Activated CD8-positive, alpha-beta memory T cell treated with anti-CD3 and anti-CD28 coated beads for 36 hours (primary cell): ENCODE measurements at regions not wholly inside any gene's neighbourhood (a gene's known extent, or its start where the extent isn't known, plus 50 kb on each side); places are given as distances from the start of the nearest gene placed in this dataset.
"Not testable (repeated sequence)": the region's sequence is repeated elsewhere in the genome, so short reads cannot be mapped to it uniquely, and the experiment has no call there.

ENCODE experiments used
- CTCF ChIA-PET: fragments of 350-600 bp; sonication (Branson Sonifier 250); formaldehyde crosslinking; loops from one replicate; lab custom pipeline; 2021; ENCODE audit warnings: antibody characterized with exemption; lab: Charles Lee
- POLR2A ChIA-PET: fragments of 350-600 bp; sonication (Branson Sonifier 250); formaldehyde crosslinking; loops from one replicate; lab custom pipeline; 2021; ENCODE audit warnings: antibody characterized with exemption; lab: Charles Lee

GRCh38 chr2:166831930-166832329, 56.4 kb upstream of the XIRP2 start:
- ChIA-PET CTCF (no interaction called here), POLR2A (no interaction called here)

GRCh38 chr2:166825914-166826313, 62.4 kb upstream of the XIRP2 start:
- ChIA-PET POLR2A (no interaction called here), CTCF (no interaction called here)

GRCh38 chr2:166814335-166814734, 73.9 kb upstream of the XIRP2 start:
- CTCF ChIA-PET, result no interaction called here
- POLR2A ChIA-PET, result no interaction called here

- CTCF ChIA-PET, result no interaction called here
These were observed 76.0 kb upstream of the XIRP2 start for GRCh38 chr2:166812166-166812891.

GRCh38 chr2:166805753-166806152, 82.5 kb upstream of the XIRP2 start:
- ChIA-PET CTCF (no interaction called here), POLR2A (no interaction called here)

More at GRCh38 chr2:166812166-166812891, 76.0 kb upstream of the XIRP2 start:
- POLR2A ChIA-PET, result no interaction called here

- ChIA-PET POLR2A (no interaction called here), CTCF (no interaction called here)
These were observed 84.8 kb upstream of the XIRP2 start for GRCh38 chr2:166803373-166804000.

GRCh38 chr2:166802475-166802874, 85.8 kb upstream of the XIRP2 start:
- POLR2A ChIA-PET, result no interaction called here
- CTCF ChIA-PET, result no interaction called here

GRCh38 chr2:166792808-166793207, 95.5 kb upstream of the XIRP2 start:
- POLR2A ChIA-PET, result no interaction called here
- CTCF ChIA-PET, result no interaction called here

- CTCF ChIA-PET, result no interaction called here
- POLR2A ChIA-PET, result no interaction called here
These were observed 101.6 kb upstream of the XIRP2 start for GRCh38 chr2:166786707-166787106.

GRCh38 chr2:166784296-166784946, 103.9 kb upstream of the XIRP2 start:
- POLR2A ChIA-PET, result no interaction called here
- CTCF ChIA-PET, result no interaction called here

GRCh38 chr2:166775176-166775575, 113.1 kb upstream of the XIRP2 start:
- CTCF ChIA-PET, result no interaction called here
- POLR2A ChIA-PET, result no interaction called here

- POLR2A ChIA-PET, result no interaction called here
- CTCF ChIA-PET, result no interaction called here
These were observed 114.9 kb upstream of the XIRP2 start for GRCh38 chr2:166773308-166773949.

- POLR2A ChIA-PET, result no interaction called here
- CTCF ChIA-PET, result no interaction called here
These were observed 119.7 kb upstream of the XIRP2 start for GRCh38 chr2:166768393-166769123.

GRCh38 chr2:166766769-166767322, 121.4 kb upstream of the XIRP2 start:
- POLR2A ChIA-PET, CTCF ChIA-PET: not testable (repeated sequence)

- ChIA-PET CTCF (no interaction called here), POLR2A (no interaction called here)
These were observed 122.1 kb upstream of the XIRP2 start for GRCh38 chr2:166766220-166766619.

GRCh38 chr2:166765141-166765540, 123.1 kb upstream of the XIRP2 start:
- ChIA-PET CTCF (no interaction called here), POLR2A (no interaction called here)

GRCh38 chr2:166764702-166765101, 123.6 kb upstream of the XIRP2 start:
- POLR2A ChIA-PET, result no interaction called here
- CTCF ChIA-PET, result no interaction called here

- CTCF ChIA-PET, result no interaction called here
- POLR2A ChIA-PET, result no interaction called here
These were observed 124.1 kb upstream of the XIRP2 start for GRCh38 chr2:166764216-166764615.

- ChIA-PET CTCF (no interaction called here), POLR2A (no interaction called here)
These were observed 125.5 kb upstream of the XIRP2 start for GRCh38 chr2:166762746-166763145.

- POLR2A ChIA-PET, result no interaction called here
- CTCF ChIA-PET, result no interaction called here
These were observed 129.3 kb upstream of the XIRP2 start for GRCh38 chr2:166758956-166759355.
